ENCODE measurements at regions not wholly inside any gene's neighbourhood (a gene's known extent, or its start where the extent isn't known, plus 50 kb on each side); places are given as distances from the start of the nearest gene placed in this dataset.

- no peak for ATAC-seq
- no peak for TF ChIP-seq POU6F1 (CRISPR knock-in tag; IDR thresholded peaks at IDR 0.05; ENCODE audit: borderline replicate concordance, low read depth)
- TF ChIP-seq ZNF70 (CRISPR knock-in tag; IDR thresholded peaks at IDR 0.05) = no peak
- no peak for TF ChIP-seq TSHZ2 (CRISPR knock-in tag; IDR thresholded peaks at IDR 0.05)
- no peak for TF ChIP-seq ZFP3 (CRISPR knock-in tag; IDR thresholded peaks at IDR 0.05)
- TF ChIP-seq PPARA (CRISPR knock-in tag; IDR thresholded peaks at IDR 0.05; ENCODE audit: borderline replicate concordance) = no peak
- no peak for TF ChIP-seq PATZ1 (CRISPR knock-in tag; IDR thresholded peaks at IDR 0.05; ENCODE audit: borderline replicate concordance)
- no peak for TF ChIP-seq ARNTL (CRISPR knock-in tag; IDR thresholded peaks at IDR 0.05; ENCODE audit: borderline replicate concordance, low read depth)
- no peak for TF ChIP-seq CSRNP3 (CRISPR knock-in tag; IDR thresholded peaks at IDR 0.05)
Observed at GRCh38 chr17:22654447-22654846, 962.1 kb downstream of the KCNJ18 start.

GRCh38 chr17:22669721-22670120, 977.4 kb downstream of the KCNJ18 start:
- TF ChIP-seq GLIS3 (CRISPR knock-in tag; IDR thresholded peaks at IDR 0.05) = no peak
- TF ChIP-seq ESRRG (CRISPR knock-in tag; IDR thresholded peaks at IDR 0.05) = no peak
- TF ChIP-seq OSR1 (CRISPR knock-in tag; IDR thresholded peaks at IDR 0.05) = no peak
- TF ChIP-seq POU6F1 (CRISPR knock-in tag; IDR thresholded peaks at IDR 0.05; ENCODE audit: borderline replicate concordance, low read depth) = no peak
- TF ChIP-seq CSRNP3 (CRISPR knock-in tag; IDR thresholded peaks at IDR 0.05) = no peak
- no peak for TF ChIP-seq TSHZ2 (CRISPR knock-in tag; IDR thresholded peaks at IDR 0.05)
- no peak for TF ChIP-seq PATZ1 (CRISPR knock-in tag; IDR thresholded peaks at IDR 0.05; ENCODE audit: borderline replicate concordance)
- TF ChIP-seq ZNF565 (CRISPR knock-in tag; conservative IDR thresholded peaks at IDR 0.05; ENCODE audit: low read depth) = no peak
- TF ChIP-seq ZFP30 (CRISPR knock-in tag; IDR thresholded peaks at IDR 0.05) = no peak
- TF ChIP-seq ISL1 (CRISPR knock-in tag; IDR thresholded peaks at IDR 0.05) = no peak
- TF ChIP-seq ZNF70 (CRISPR knock-in tag; IDR thresholded peaks at IDR 0.05) = no peak
- TF ChIP-seq CREB5 (CRISPR knock-in tag; IDR thresholded peaks at IDR 0.05; ENCODE audit: low read depth) = no peak
- no peak for TF ChIP-seq TOX (CRISPR knock-in tag; IDR thresholded peaks at IDR 0.05; ENCODE audit: borderline replicate concordance)
- TF ChIP-seq SNAI2 (CRISPR knock-in tag; IDR thresholded peaks at IDR 0.05) = no peak
- TF ChIP-seq ZFP3 (CRISPR knock-in tag; IDR thresholded peaks at IDR 0.05) = no peak
- TF ChIP-seq ARNTL (CRISPR knock-in tag; IDR thresholded peaks at IDR 0.05; ENCODE audit: borderline replicate concordance, low read depth) = no peak
- no peak for TF ChIP-seq ZNF8 (CRISPR knock-in tag; IDR thresholded peaks at IDR 0.05)
- TF ChIP-seq BACH2 (CRISPR knock-in tag; IDR thresholded peaks at IDR 0.05; ENCODE audit: borderline replicate concordance) = no peak
- ATAC-seq = no peak
